ENCODE measurements at regions not wholly inside any gene's neighbourhood (a gene's known extent, or its start where the extent isn't known, plus 50 kb on each side); places are given as distances from the start of the nearest gene placed in this dataset.

- TF ChIP-seq CTCF (IDR thresholded peaks at IDR 0.05) (no peak), POLR2A (IDR thresholded peaks at IDR 0.05) (no peak)
Measured at GRCh38 chr2:64845273-64845905, 143.8 kb upstream of the SLC1A4 start.
